ENCODE measurements at regions not wholly inside any gene's neighbourhood (a gene's known extent, or its start where the extent isn't known, plus 50 kb on each side); places are given as distances from the start of the nearest gene placed in this dataset.

DNA sequence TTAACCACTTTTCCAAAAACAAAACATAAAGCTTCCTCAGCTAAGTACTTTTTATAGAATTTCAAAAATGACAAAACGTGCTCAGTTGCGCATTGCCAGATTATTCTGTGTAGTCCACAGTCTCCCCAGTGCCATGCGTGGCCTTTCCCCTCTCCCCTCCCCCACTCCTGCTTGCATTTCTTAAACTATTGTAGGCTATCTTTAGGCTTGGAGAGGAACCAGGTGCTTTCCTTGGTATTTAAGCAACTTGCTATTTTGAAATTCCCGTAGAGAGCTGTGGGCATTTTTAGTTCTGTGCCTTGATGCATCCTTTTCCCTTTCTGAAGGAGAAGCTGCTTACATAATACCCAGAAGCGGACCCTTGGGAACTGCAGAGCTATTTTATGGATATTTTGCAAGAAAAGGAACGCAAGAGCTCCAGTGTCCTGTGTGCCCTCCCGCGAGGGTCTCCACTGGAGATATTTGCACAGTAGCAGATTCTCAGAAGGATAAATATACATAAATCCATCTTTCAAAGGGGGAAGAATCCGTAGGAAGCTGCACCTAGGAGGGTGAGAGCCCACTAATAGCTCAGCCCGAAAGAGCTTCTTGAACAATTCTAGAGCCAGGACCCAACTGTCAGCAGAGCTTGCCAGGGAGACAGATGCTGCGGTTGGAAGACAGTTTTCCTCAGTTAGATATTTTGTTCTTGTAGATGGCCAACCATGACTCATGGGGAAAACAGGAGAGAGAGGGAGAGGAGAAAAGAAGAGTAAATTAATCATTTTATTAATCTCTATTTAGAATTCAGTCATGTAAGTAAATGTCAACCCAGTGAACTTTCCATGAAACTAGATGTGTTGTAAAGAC lies 1298.3 kb upstream of the WWC1 start:
- H3K4me3 ChIP-seq = no peak overlapping the region
- peak; percentile 11 to 13 for DNase-seq (ENCODE audit: low read depth in 1 of 2, low spot score in 1 of 2)
- H3K27ac ChIP-seq = no peak overlapping the region
- no peaks in the 10 kb centered on the region for H3K36me3 ChIP-seq
- peaks cover 11% of the 10 kb centered on the region for H3K4me1 ChIP-seq (ENCODE audit: low read depth)
- no peaks in the 10 kb centered on the region for H3K9me3 ChIP-seq (ENCODE audit: low read depth)
- TF ChIP-seq, protein P1, sequence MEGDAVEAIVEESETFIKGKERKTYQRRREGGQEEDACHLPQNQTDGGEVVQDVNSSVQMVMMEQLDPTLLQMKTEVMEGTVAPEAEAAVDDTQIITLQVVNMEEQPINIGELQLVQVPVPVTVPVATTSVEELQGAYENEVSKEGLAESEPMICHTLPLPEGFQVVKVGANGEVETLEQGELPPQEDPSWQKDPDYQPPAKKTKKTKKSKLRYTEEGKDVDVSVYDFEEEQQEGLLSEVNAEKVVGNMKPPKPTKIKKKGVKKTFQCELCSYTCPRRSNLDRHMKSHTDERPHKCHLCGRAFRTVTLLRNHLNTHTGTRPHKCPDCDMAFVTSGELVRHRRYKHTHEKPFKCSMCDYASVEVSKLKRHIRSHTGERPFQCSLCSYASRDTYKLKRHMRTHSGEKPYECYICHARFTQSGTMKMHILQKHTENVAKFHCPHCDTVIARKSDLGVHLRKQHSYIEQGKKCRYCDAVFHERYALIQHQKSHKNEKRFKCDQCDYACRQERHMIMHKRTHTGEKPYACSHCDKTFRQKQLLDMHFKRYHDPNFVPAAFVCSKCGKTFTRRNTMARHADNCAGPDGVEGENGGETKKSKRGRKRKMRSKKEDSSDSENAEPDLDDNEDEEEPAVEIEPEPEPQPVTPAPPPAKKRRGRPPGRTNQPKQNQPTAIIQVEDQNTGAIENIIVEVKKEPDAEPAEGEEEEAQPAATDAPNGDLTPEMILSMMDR (IDR thresholded peaks at IDR 0.05; ENCODE audit: low read depth, low read length) = no peak
- H3K27me3 ChIP-seq = no peaks in the 10 kb centered on the region

DNA sequence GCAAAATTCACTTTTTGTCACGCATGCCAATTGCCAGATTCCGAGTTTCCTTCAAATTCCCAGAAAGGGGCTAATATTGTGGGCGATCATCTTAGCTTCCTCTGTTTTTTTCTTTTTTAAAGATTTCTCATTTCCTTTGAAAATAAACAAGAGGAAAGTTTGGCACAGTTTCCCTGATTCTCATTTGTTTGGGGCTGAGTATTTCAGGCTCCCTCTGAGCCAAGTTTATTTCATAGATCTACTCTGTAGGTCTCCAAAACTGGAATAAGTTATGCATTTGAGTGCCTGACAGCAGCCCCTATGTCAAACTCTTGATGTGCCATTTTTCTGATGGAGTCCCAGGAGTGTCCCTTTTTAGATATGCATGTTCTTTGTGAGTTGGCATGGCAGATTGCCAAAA lies 1297.2 kb upstream of the WWC1 start:
- Histone ChIP-seq H3K4me3 (no peak overlapping the region), H3K4me1 (ENCODE audit: low read depth) (peaks cover 11% of the 10 kb centered on the region), H3K27me3 (no peaks in the 10 kb centered on the region), H3K27ac (no peak overlapping the region), H3K9me3 (ENCODE audit: low read depth) (no peaks in the 10 kb centered on the region), H3K36me3 (no peaks in the 10 kb centered on the region)
- TF ChIP-seq, protein P1 (IDR thresholded peaks at IDR 0.05; ENCODE audit: low read depth, low read length) = no peak
- DNase-seq (ENCODE audit: low read depth in 1 of 2, low spot score in 1 of 2) = no peak

DNA sequence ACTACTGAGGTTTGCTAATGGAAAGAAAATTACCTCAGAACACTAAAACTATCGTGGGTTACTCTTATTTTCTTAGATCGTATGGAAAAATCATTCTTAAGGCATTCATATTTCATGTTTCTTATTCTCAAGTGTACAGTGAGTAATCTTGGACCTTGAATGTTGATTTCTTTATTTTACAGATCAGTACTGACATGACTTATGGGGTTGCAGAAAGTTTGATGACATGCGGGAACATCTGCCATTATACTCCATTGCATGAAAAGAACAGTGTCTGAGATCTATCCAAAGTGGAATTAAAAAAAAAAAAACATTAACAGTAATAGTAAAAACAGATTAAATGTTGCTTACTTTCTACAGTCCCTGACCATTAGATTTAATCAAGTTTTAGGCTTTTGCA lies 1290.2 kb upstream of the WWC1 start:
- TF ChIP-seq, protein P1 (IDR thresholded peaks at IDR 0.05; ENCODE audit: low read depth, low read length) = no peak
- Histone ChIP-seq H3K4me3 (no peak overlapping the region), H3K4me1 (ENCODE audit: low read depth) (no peaks in the 10 kb centered on the region), H3K36me3 (no peaks in the 10 kb centered on the region), H3K9me3 (ENCODE audit: low read depth) (no peaks in the 10 kb centered on the region), H3K27me3 (no peaks in the 10 kb centered on the region), H3K27ac (no peak overlapping the region)
- DNase-seq (ENCODE audit: low read depth in 1 of 2, low spot score in 1 of 2) = no peak

DNA sequence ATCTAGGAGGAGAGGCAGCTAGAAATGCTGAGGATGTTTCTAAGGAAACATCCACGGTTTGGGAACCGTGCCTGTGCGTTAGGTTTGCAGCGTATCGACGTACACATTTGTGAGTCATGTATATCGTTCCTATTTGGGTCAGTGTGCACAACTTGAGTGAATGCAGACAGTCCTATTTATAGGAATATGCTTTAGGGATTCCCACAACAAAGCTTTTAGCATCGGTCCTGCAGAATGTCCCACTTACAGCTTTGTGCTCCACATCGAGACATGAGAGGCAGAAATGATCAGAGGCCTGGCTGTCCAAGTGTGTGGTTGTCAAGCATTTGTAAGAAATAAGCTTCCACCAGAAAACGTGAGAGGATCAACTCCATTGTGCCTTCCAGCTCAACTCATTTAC lies 1282.7 kb upstream of the WWC1 start:
- Histone ChIP-seq H3K27me3 (no peaks in the 10 kb centered on the region), H3K36me3 (no peaks in the 10 kb centered on the region), H3K9me3 (ENCODE audit: low read depth) (no peaks in the 10 kb centered on the region), H3K4me3 (no peak overlapping the region), H3K27ac (no peak overlapping the region), H3K4me1 (ENCODE audit: low read depth) (peaks cover 3% of the 10 kb centered on the region)
- TF ChIP-seq, protein P1 (IDR thresholded peaks at IDR 0.05; ENCODE audit: low read depth, low read length) = no peak
- no peak for DNase-seq (ENCODE audit: low read depth in 1 of 2, low spot score in 1 of 2)

DNA sequence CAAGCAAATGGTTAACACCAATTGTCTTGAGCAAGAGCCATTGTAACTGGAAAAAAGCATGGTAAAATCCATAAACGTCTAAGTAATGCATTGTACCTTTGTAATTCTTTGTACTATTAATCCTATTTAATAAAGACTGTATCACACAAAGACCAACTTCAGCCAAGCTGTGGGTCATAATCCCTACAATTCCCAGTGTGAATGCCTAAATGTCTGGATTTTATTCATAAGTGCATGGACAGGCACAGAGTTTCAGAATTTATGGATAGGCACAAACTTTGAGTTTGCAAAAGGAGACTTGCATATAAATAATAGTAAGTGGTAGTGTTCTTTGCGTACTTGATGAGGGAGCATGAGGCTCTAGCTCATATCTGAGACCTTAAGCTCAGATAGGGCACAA lies 1280.2 kb upstream of the WWC1 start:
- no peak for DNase-seq (ENCODE audit: low read depth in 1 of 2, low spot score in 1 of 2)
- Histone ChIP-seq H3K4me3 (no peak overlapping the region), H3K27ac (no peak overlapping the region), H3K36me3 (no peaks in the 10 kb centered on the region), H3K4me1 (ENCODE audit: low read depth) (peaks cover 3% of the 10 kb centered on the region), H3K9me3 (ENCODE audit: low read depth) (no peaks in the 10 kb centered on the region), H3K27me3 (no peaks in the 10 kb centered on the region)
- TF ChIP-seq, protein P1 (IDR thresholded peaks at IDR 0.05; ENCODE audit: low read depth, low read length) = no peak

Measured in cardiac muscle cell (in vitro differentiated cells and primary cell).